Endodermal cell (in vitro differentiated cells): ENCODE measurements at regions not wholly inside any gene's neighbourhood (a gene's known extent, or its start where the extent isn't known, plus 50 kb on each side); places are given as distances from the start of the nearest gene placed in this dataset.

ENCODE experiments used
- DNase-seq: peaks from one replicate; pipeline ENCODE4 v3.0.0-alpha.2; 2017
- H3K27ac ChIP-seq: 2 replicates; pipeline ENCODE4 v1.5.1; 2013; ENCODE audit warnings: mild to moderate bottlenecking, low read depth, low read length, moderate library complexity
- H3K27me3 ChIP-seq: 2 replicates; pipeline ENCODE4 v1.6.1; 2013; ENCODE audit warnings: mild to moderate bottlenecking, low read length, moderate library complexity; ENCODE audit not compliant: insufficient read depth, control insufficient read depth, poor library complexity, severe bottlenecking
- H3K36me3 ChIP-seq: 2 replicates; pipeline ENCODE4 v1.7.0; 2013; ENCODE audit warnings: mild to moderate bottlenecking, low read length, moderate library complexity; ENCODE audit not compliant: control insufficient read depth, insufficient read depth
- H3K4me1 ChIP-seq: one replicate; pipeline ENCODE4 v1.7.0; 2013; ENCODE audit warnings: low read length; ENCODE audit not compliant: control insufficient read depth, insufficient read depth
- H3K4me3 ChIP-seq: 2 replicates; pipeline ENCODE4 v1.5.1; 2013; ENCODE audit warnings: mild to moderate bottlenecking, low read length, moderate library complexity
- H3K9ac ChIP-seq: 2 replicates; pipeline ENCODE4 v1.6.1; 2013; ENCODE audit warnings: mild to moderate bottlenecking, low read length, moderate library complexity; ENCODE audit not compliant: poor library complexity, severe bottlenecking; ENCODE audit errors: extremely low read depth
- H3K9me3 ChIP-seq: 2 replicates; pipeline ENCODE4 v1.6.1; 2013; ENCODE audit warnings: mild to moderate bottlenecking, low read length, moderate library complexity; ENCODE audit not compliant: control insufficient read depth
- H3K27ac Mint-ChIP-seq: 2 replicates; pipeline ENCODE4 v1.8.0; 2020; ENCODE audit warnings: mixed read lengths
- H3K27me3 Mint-ChIP-seq: 2 replicates; pipeline ENCODE4 v1.8.0; 2021; ENCODE audit warnings: mild to moderate bottlenecking, mixed read lengths; ENCODE audit not compliant: insufficient read depth
- H3K36me3 Mint-ChIP-seq: 2 replicates; pipeline ENCODE4 v1.8.0; 2020; ENCODE audit warnings: low read depth, mixed read lengths
- H3K4me1 Mint-ChIP-seq: 2 replicates; pipeline ENCODE4 v1.8.0; 2020; ENCODE audit warnings: mixed read lengths
- H3K4me3 Mint-ChIP-seq: 2 replicates; pipeline ENCODE4 v1.8.0; 2020; ENCODE audit warnings: mild to moderate bottlenecking, moderate library complexity, mixed read lengths
- H3K9me3 Mint-ChIP-seq: 2 replicates; pipeline ENCODE4 v1.8.0; 2020; ENCODE audit warnings: mild to moderate bottlenecking, mixed read lengths
- WGBS, 2 experiments: methylation state at CpG; one replicate each; pipeline versions ENCODE4 v1.1.5 to v1.1.7; 2013; ENCODE audit warnings: missing lambda C conversion rate in 2 of 2, mixed read lengths in 1 of 2; ENCODE audit not compliant: insufficient coverage in 1 of 2, insufficient read length in 1 of 2; 5-methylcytosine and 5-hydroxymethylcytosine counted together
- TF ChIP-seq, protein P1 (sequence below): fragments of 200-600 bp; sonication (generic); conservative IDR thresholded peaks from 2 replicates; pipeline ENCODE4 v1.5.0; 2021; ENCODE audit warnings: antibody characterized with exemption, mild to moderate bottlenecking

DNA sequence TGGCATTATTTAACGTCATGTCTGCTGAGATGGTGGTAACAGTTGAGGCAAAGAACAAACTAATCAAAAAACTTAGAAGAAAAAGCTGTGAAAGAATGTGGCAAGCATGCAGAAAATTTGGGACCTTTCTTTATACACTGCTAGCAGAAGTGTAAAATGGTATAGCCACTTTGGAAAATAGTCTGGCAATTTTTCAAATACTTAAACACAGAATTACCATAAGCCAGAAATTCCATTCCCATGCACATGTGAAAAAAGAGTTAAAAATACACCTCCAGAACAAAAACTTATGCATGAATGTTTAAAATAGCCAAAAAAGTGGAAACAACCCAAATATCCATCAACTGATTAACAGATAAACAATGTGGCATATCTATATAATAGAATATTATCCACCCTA, 613.3 kb downstream of the TBL1XR1 start:
- WGBS, 2 experiments = 94 to 100% methylated on average over 1 of the region's 1 CpG
- H3K9me3 Mint-ChIP-seq = peaks cover 10% of the 10 kb centered on the region

GRCh38 chr3:176581589-176581988, 615.7 kb downstream of the TBL1XR1 start:
- WGBS, 2 experiments = 88% methylated on average over 1 of the region's 1 CpG; no CpG with 5 or more reads in 1 of the 2 experiments
- Histone ChIP-seq H3K4me3 (no peak overlapping the region), H3K36me3 (no peaks in the 10 kb centered on the region), H3K27ac (no peak overlapping the region), H3K4me1 (no peaks in the 10 kb centered on the region), H3K27me3 (no peaks in the 10 kb centered on the region), H3K9me3 (peaks cover 15% of the 10 kb centered on the region), H3K9ac (no peak overlapping the region)
- no peaks in the 10 kb centered on the region for H3K27me3 Mint-ChIP-seq
- no peak overlapping the region for H3K27ac Mint-ChIP-seq
- DNase-seq = no peak
- no peak overlapping the region for H3K4me3 Mint-ChIP-seq
- TF ChIP-seq, protein P1, sequence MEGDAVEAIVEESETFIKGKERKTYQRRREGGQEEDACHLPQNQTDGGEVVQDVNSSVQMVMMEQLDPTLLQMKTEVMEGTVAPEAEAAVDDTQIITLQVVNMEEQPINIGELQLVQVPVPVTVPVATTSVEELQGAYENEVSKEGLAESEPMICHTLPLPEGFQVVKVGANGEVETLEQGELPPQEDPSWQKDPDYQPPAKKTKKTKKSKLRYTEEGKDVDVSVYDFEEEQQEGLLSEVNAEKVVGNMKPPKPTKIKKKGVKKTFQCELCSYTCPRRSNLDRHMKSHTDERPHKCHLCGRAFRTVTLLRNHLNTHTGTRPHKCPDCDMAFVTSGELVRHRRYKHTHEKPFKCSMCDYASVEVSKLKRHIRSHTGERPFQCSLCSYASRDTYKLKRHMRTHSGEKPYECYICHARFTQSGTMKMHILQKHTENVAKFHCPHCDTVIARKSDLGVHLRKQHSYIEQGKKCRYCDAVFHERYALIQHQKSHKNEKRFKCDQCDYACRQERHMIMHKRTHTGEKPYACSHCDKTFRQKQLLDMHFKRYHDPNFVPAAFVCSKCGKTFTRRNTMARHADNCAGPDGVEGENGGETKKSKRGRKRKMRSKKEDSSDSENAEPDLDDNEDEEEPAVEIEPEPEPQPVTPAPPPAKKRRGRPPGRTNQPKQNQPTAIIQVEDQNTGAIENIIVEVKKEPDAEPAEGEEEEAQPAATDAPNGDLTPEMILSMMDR = no peak
- H3K9me3 Mint-ChIP-seq = peaks cover 10% of the 10 kb centered on the region
- peaks cover 4% of the 10 kb centered on the region for H3K36me3 Mint-ChIP-seq
- peaks cover 3% of the 10 kb centered on the region for H3K4me1 Mint-ChIP-seq

More for the DNA sequence above, 613.3 kb downstream of the TBL1XR1 start:
- Histone ChIP-seq H3K9ac (no peak overlapping the region), H3K27me3 (no peaks in the 10 kb centered on the region), H3K9me3 (peaks cover 15% of the 10 kb centered on the region), H3K4me1 (no peaks in the 10 kb centered on the region), H3K4me3 (no peak overlapping the region), H3K27ac (no peak overlapping the region), H3K36me3 (no peaks in the 10 kb centered on the region)
- TF ChIP-seq, protein P1 = no peak
- Mint-ChIP-seq H3K4me1 (no peaks in the 10 kb centered on the region), H3K27me3 (no peaks in the 10 kb centered on the region), H3K4me3 (no peak overlapping the region), H3K36me3 (peaks cover 4% of the 10 kb centered on the region), H3K27ac (no peak overlapping the region)
- DNase-seq = no peak

DNA sequence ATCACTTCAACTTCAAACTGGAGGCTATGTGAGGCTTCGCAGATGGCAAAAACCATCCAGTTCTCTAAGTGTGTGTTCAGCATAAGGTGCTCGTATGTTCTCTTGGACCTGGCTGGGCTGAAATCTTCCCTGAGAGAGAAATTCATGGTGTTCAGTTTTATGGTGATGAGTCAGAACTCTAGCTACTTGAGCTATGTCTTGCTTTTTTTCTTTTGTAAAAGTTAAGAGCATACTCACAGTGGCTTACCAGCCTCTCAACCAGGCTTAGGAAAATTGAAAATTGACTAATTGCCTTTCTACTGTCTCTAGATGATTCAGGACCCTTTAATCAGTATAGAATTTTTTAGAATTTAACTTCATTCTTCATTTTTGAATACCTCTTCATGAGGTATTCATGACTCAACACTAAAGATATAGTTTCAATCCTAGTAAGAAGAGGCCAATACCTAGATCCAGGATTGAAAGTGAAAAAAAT, 617.5 kb downstream of the TBL1XR1 start:
- Mint-ChIP-seq H3K9me3 (peaks cover 10% of the 10 kb centered on the region), H3K27ac (no peak overlapping the region), H3K27me3 (no peaks in the 10 kb centered on the region), H3K4me1 (peaks cover 3% of the 10 kb centered on the region), H3K36me3 (peaks cover 4% of the 10 kb centered on the region), H3K4me3 (no peak overlapping the region)
- 96 to 100% methylated on average over 1 to 2 of the region's 2 CpGs for WGBS, 2 experiments
- H3K27ac ChIP-seq = no peak overlapping the region
- H3K27me3 ChIP-seq = no peaks in the 10 kb centered on the region
- H3K9ac ChIP-seq = no peak overlapping the region
- TF ChIP-seq, protein P1 = no peak
- no peaks in the 10 kb centered on the region for H3K4me1 ChIP-seq
- DNase-seq = no peak
- H3K4me3 ChIP-seq = no peak overlapping the region
- no peaks in the 10 kb centered on the region for H3K36me3 ChIP-seq
- H3K9me3 ChIP-seq = peaks cover 15% of the 10 kb centered on the region
